OCI-LY7 (cell line): ENCODE measurements at regions not wholly inside any gene's neighbourhood (a gene's known extent, or its start where the extent isn't known, plus 50 kb on each side); places are given as distances from the start of the nearest gene placed in this dataset.

Experiments used
- CTCF ChIP-seq: fragments of 200-600 bp; sonication (generic); conservative IDR thresholded peaks from 2 replicates; pipeline ENCODE4 v1.5.1; 2014; ENCODE audit warnings: mild to moderate bottlenecking, antibody characterized with exemption, low read length, moderate library complexity, mixed read lengths
- EZH2phosphoT487 ChIP-seq: fragments of 200-600 bp; sonication (generic); IDR thresholded peaks from 2 replicates; pipeline ENCODE4 v1.6.1; 2018; ENCODE audit warnings: low read depth, borderline replicate concordance, mild to moderate bottlenecking, mixed run types, antibody characterized with exemption, low read length, moderate library complexity, mixed read lengths

GRCh38 chr10:43751646-43752045, 103.0 kb upstream of the ZNF32 start:
- TF ChIP-seq CTCF, result no peak
- TF ChIP-seq EZH2phosphoT487, result no peak
